ENCODE measurements at regions not wholly inside any gene's neighbourhood (a gene's known extent, or its start where the extent isn't known, plus 50 kb on each side); places are given as distances from the start of the nearest gene placed in this dataset.

DNA sequence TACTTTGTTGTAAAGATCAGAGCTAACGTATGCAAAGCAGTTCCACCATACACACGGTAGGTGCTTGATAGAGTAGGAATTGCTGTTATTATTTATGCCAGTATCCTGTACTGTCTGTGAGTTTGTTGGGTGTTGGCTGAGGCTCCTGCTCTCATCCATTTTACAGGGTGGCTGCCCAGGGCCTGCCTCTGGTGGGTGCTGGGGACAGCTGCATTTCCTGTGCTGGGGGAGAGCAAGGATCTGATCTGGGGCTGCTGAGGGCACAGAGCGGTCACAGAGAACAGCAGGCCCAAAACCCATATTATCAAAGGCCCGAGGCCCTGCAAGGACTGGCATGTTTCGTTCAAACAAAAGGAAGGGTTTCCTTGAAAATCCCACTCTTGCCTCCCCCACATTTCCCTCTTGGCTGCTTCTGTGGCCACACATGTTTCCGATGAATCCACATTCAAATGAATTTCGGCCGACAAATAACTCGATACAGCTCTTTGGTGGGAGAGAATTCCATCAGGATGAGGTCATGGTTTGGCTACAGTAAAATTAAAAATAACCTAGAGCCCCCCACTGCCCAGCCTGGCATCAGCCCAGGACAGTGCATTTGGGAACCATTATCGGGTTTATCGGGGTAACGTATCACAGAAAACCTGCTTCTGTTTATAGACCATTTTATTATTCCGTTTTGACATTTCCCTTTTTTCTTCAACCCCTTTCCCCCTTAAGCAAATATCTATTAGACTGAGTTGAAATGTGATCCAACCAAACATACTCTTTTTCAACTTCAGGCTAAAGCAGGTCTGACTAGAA is 143.4 kb downstream of the CYRIA start:
- Histone ChIP-seq H3K18ac (ENCODE audit: low read depth, low read length) (no peak overlapping the region), H2AFZ (replicated peaks; ENCODE audit: low read length, poor library complexity) (no peak overlapping the region), H3K4me3 (ENCODE audit: insufficient read depth, low read depth, low read length) (no peak overlapping the region), H3K56ac (ENCODE audit: extremely low read depth, insufficient read depth, low read length) (no peak overlapping the region), H2AK5ac (ENCODE audit: low read depth, low read length) (no peak overlapping the region), H2AK9ac (replicated peaks; ENCODE audit: low read depth, low read length, poor library complexity) (no peak overlapping the region), H3K27me3 (ENCODE audit: control insufficient read depth, insufficient read depth, low read length) (no peaks in the 10 kb centered on the region), H3K4ac (ENCODE audit: low read depth, low read length) (no peak overlapping the region), H3K79me1 (ENCODE audit: low read depth in 1 of 2, low read length in 2 of 2) (no peaks in the 10 kb centered on the region), H3K4me1 (ENCODE audit: control insufficient read depth, insufficient read depth, low read length) (no peaks in the 10 kb centered on the region), H3K36me3 (ENCODE audit: control insufficient read depth, insufficient read depth, low read length) (no peaks in the 10 kb centered on the region), H2BK120ac (ENCODE audit: low read depth, low read length) (no peak overlapping the region), H3K9me1 (ENCODE audit: insufficient read depth, low read length) (no peaks in the 10 kb centered on the region), H3K9ac (ENCODE audit: low read depth, low read length) (no peak overlapping the region), H4K5ac (ENCODE audit: low read depth, low read length) (no peak overlapping the region), H2BK15ac (ENCODE audit: low read depth, low read length) (no peak overlapping the region), H4K8ac (ENCODE audit: low read depth in 2 of 2, low read length in 2 of 2) (no peak overlapping the region), H2BK5ac (ENCODE audit: low read depth, low read length, poor library complexity, severe bottlenecking) (no peak overlapping the region), H3K14ac (replicated peaks; ENCODE audit: low read depth, low read length) (no peak overlapping the region), H3K4me2 (ENCODE audit: low read depth, low read length) (no peak overlapping the region), H3K23ac (ENCODE audit: low read depth, low read length) (no peak overlapping the region), H3K9me3 (ENCODE audit: control insufficient read depth, insufficient read depth, low read length) (0 out of 2 replicates have a peak, but pooled peaks cover 1% of the 10 kb centered on the region), H4K20me1 (ENCODE audit: insufficient read depth, low read length) (no peaks in the 10 kb centered on the region), H4K91ac (ENCODE audit: insufficient read depth, low read depth, low read length) (no peak overlapping the region), H3K27ac (ENCODE audit: insufficient read depth, low read length) (no peak overlapping the region), H2BK20ac (ENCODE audit: low read depth, low read length) (no peak overlapping the region)
- ATAC-seq (ENCODE audit: low read depth): no peak
- dilution Hi-C loops (cut with HindIII; ENCODE audit: low sequenced_read_pairs, unreplicated experiment): no loop called here
- intact Hi-C loops (cut with micrococcal nuclease): no loop called here
- no peak for DNase-seq
- ChIA-PET CTCF (no interaction called here), POLR2A (ENCODE audit: unreplicated experiment) (no interaction called here)
- in situ Hi-C loops (cut with MboI; ENCODE audit: low sequenced_read_pairs): no loop called here
- no TSS peak for BruUV-seq (replicated peaks)
- TF ChIP-seq RCOR1 (IDR thresholded peaks at IDR 0.05; ENCODE audit: insufficient replicate concordance, low read length) (no peak), MAZ (IDR thresholded peaks at IDR 0.05; ENCODE audit: borderline replicate concordance, low read depth, low read length) (no peak), MXI1 (IDR thresholded peaks at IDR 0.05; ENCODE audit: borderline replicate concordance, low read depth, low read length) (no peak)
- 80% methylated on average over 1 of the region's 13 CpGs; no CpG with 5 or more reads in 1 of the 2 experiments for WGBS, 2 experiments (ENCODE audit: extremely low coverage in 2 of 2, insufficient read length in 1 of 2)

Measured in IMR-90 (cell line).